Karpas-422 (cell line): ENCODE measurements at regions not wholly inside any gene's neighbourhood (a gene's known extent, or its start where the extent isn't known, plus 50 kb on each side); places are given as distances from the start of the nearest gene placed in this dataset.

ENCODE experiments used
- DNase-seq: peaks from one replicate; pipeline ENCODE4 v3.0.0-alpha.2; 2015
- H2AFZ ChIP-seq: fragments of 200-600 bp; sonication (generic); 2 replicates; pipeline ENCODE4 v1.6.1; 2014; ENCODE audit warnings: antibody characterized with exemption, low read length, mixed read lengths
- H3K27ac ChIP-seq: fragments of 200-600 bp; sonication (generic); 2 replicates; pipeline ENCODE4 v1.5.1; 2014; ENCODE audit warnings: mild to moderate bottlenecking, low read length, moderate library complexity
- H3K27me3 ChIP-seq: fragments of 200-600 bp; sonication (generic); 2 replicates; pipeline ENCODE4 v1.6.1; 2014; ENCODE audit warnings: low read length, mixed read lengths
- H3K36me3 ChIP-seq: fragments of 200-600 bp; sonication (generic); 2 replicates; pipeline ENCODE4 v1.6.1; 2014; ENCODE audit warnings: low read length, mixed read lengths; ENCODE audit not compliant: insufficient read depth
- H3K4me1 ChIP-seq: fragments of 200-600 bp; sonication (generic); 2 replicates; pipeline ENCODE4 v1.6.1; 2014; ENCODE audit warnings: mild to moderate bottlenecking, low read length, mixed read lengths
- H3K4me2 ChIP-seq: fragments of 200-600 bp; sonication (generic); 2 replicates; pipeline ENCODE4 v1.6.1; 2014; ENCODE audit warnings: low read length, low read depth, mild to moderate bottlenecking; ENCODE audit not compliant: poor library complexity, severe bottlenecking
- H3K4me3 ChIP-seq: fragments of 200-600 bp; sonication (generic); 2 replicates; pipeline ENCODE4 v1.5.1; 2014; ENCODE audit warnings: mild to moderate bottlenecking, antibody characterized with exemption, low read length, mixed read lengths
- H3K79me2 ChIP-seq: fragments of 200-600 bp; sonication (generic); 2 replicates; pipeline ENCODE4 v1.6.1; 2014; ENCODE audit warnings: mild to moderate bottlenecking, low read length, mixed read lengths
- H3K9ac ChIP-seq: fragments of 200-600 bp; sonication (generic); 2 replicates; pipeline ENCODE4 v1.6.0; 2014; ENCODE audit warnings: low read length
- H3K9me2 ChIP-seq: fragments of 200-600 bp; sonication (generic), shearing (Covaris generic); replicated peaks from 2 replicates; pipeline ENCODE4 v1.6.0; 2014; ENCODE audit warnings: mild to moderate bottlenecking, low read length, moderate library complexity; ENCODE audit not compliant: insufficient read depth
- H3K9me3 ChIP-seq: fragments of 300-700, 200-600 bp; sonication (generic); 2 replicates; pipeline ENCODE4 v1.6.1; 2014; ENCODE audit warnings: low read length, mixed read lengths
- H4K20me1 ChIP-seq: fragments of 200-600 bp; sonication (generic); 2 replicates; pipeline ENCODE4 v1.6.1; 2014; ENCODE audit warnings: mild to moderate bottlenecking, antibody characterized with exemption, low read length, low read depth; ENCODE audit not compliant: insufficient read depth

- H3K4me3 ChIP-seq, result no peak overlapping the region
- no peaks in the 10 kb centered on the region for H3K27me3 ChIP-seq
- no peak overlapping the region for H3K27ac ChIP-seq
- no peak overlapping the region for H3K9ac ChIP-seq
- no peaks in the 10 kb centered on the region for H3K9me2 ChIP-seq
- H3K4me2 ChIP-seq, result no peak overlapping the region
- H3K4me1 ChIP-seq, result no peaks in the 10 kb centered on the region
- H3K9me3 ChIP-seq, result no peaks in the 10 kb centered on the region
- no peaks in the 10 kb centered on the region for H3K36me3 ChIP-seq
- H2AFZ ChIP-seq, result no peak overlapping the region
- no peaks in the 10 kb centered on the region for H4K20me1 ChIP-seq
- no peaks in the 10 kb centered on the region for H3K79me2 ChIP-seq
- DNase-seq, result no peak
Observed at GRCh38 chr4:38453253-38453881, 210.6 kb upstream of the KLF3 start.

- no peaks in the 10 kb centered on the region for H4K20me1 ChIP-seq
- H3K9me3 ChIP-seq, result no peaks in the 10 kb centered on the region
- no peaks in the 10 kb centered on the region for H3K27me3 ChIP-seq
- DNase-seq, result no peak
- H3K27ac ChIP-seq, result no peak overlapping the region
- no peak overlapping the region for H3K4me3 ChIP-seq
- no peak overlapping the region for H3K9ac ChIP-seq
- H3K79me2 ChIP-seq, result no peaks in the 10 kb centered on the region
- no peak overlapping the region for H3K4me2 ChIP-seq
- H3K4me1 ChIP-seq, result no peaks in the 10 kb centered on the region
- H3K9me2 ChIP-seq, result no peaks in the 10 kb centered on the region
- H2AFZ ChIP-seq, result no peak overlapping the region
- no peaks in the 10 kb centered on the region for H3K36me3 ChIP-seq
Observed at GRCh38 chr4:38454284-38454683, 209.7 kb upstream of the KLF3 start.

GRCh38 chr4:38455092-38455862 is 208.7 kb upstream of the KLF3 start:
- Histone ChIP-seq H3K4me3 (no peak overlapping the region), H2AFZ (no peak overlapping the region)
- no peak for DNase-seq

GRCh38 chr4:38456096-38456495 is 207.9 kb upstream of the KLF3 start:
- H2AFZ ChIP-seq, result no peak overlapping the region
- H3K9me3 ChIP-seq, result no peaks in the 10 kb centered on the region
- H3K27me3 ChIP-seq, result no peaks in the 10 kb centered on the region
- no peaks in the 10 kb centered on the region for H4K20me1 ChIP-seq
- H3K9me2 ChIP-seq, result no peaks in the 10 kb centered on the region
- no peak overlapping the region for H3K4me2 ChIP-seq
- no peak overlapping the region for H3K4me3 ChIP-seq
- H3K4me1 ChIP-seq, result no peaks in the 10 kb centered on the region
- no peaks in the 10 kb centered on the region for H3K36me3 ChIP-seq
- DNase-seq, result no peak
- H3K9ac ChIP-seq, result no peak overlapping the region
- H3K79me2 ChIP-seq, result no peaks in the 10 kb centered on the region
- H3K27ac ChIP-seq, result no peak overlapping the region

More at GRCh38 chr4:38455092-38455862, 208.7 kb upstream of the KLF3 start:
- Histone ChIP-seq H3K36me3 (no peaks in the 10 kb centered on the region), H3K4me2 (no peak overlapping the region), H3K79me2 (no peaks in the 10 kb centered on the region), H3K9me3 (no peaks in the 10 kb centered on the region), H4K20me1 (no peaks in the 10 kb centered on the region), H3K9me2 (no peaks in the 10 kb centered on the region), H3K4me1 (no peaks in the 10 kb centered on the region), H3K9ac (no peak overlapping the region), H3K27ac (no peak overlapping the region), H3K27me3 (no peaks in the 10 kb centered on the region)

GRCh38 chr4:38461342-38461741 is 202.7 kb upstream of the KLF3 start:
- H3K9ac ChIP-seq, result no peak overlapping the region
- H3K9me3 ChIP-seq, result no peaks in the 10 kb centered on the region
- H3K4me1 ChIP-seq, result no peaks in the 10 kb centered on the region
- H3K79me2 ChIP-seq, result no peaks in the 10 kb centered on the region
- no peak overlapping the region for H2AFZ ChIP-seq
- H3K36me3 ChIP-seq, result no peaks in the 10 kb centered on the region
- H3K27ac ChIP-seq, result no peak overlapping the region
- H3K4me3 ChIP-seq, result no peak overlapping the region
- DNase-seq, result no peak
- no peaks in the 10 kb centered on the region for H3K9me2 ChIP-seq
- H3K4me2 ChIP-seq, result no peak overlapping the region
- H4K20me1 ChIP-seq, result no peaks in the 10 kb centered on the region
- no peaks in the 10 kb centered on the region for H3K27me3 ChIP-seq

- H3K27me3 ChIP-seq, result no peaks in the 10 kb centered on the region
- DNase-seq, result no peak
- no peaks in the 10 kb centered on the region for H3K4me1 ChIP-seq
- no peak overlapping the region for H3K4me2 ChIP-seq
- H3K27ac ChIP-seq, result no peak overlapping the region
- no peaks in the 10 kb centered on the region for H3K9me2 ChIP-seq
- H3K9ac ChIP-seq, result no peak overlapping the region
- no peak overlapping the region for H2AFZ ChIP-seq
- no peaks in the 10 kb centered on the region for H3K36me3 ChIP-seq
- no peaks in the 10 kb centered on the region for H3K79me2 ChIP-seq
- no peaks in the 10 kb centered on the region for H4K20me1 ChIP-seq
- no peak overlapping the region for H3K4me3 ChIP-seq
- H3K9me3 ChIP-seq, result no peaks in the 10 kb centered on the region
Observed at GRCh38 chr4:38462367-38463055, 201.5 kb upstream of the KLF3 start.

GRCh38 chr4:38463268-38463958 is 200.6 kb upstream of the KLF3 start:
- Histone ChIP-seq H3K4me2 (no peak overlapping the region), H3K27me3 (no peaks in the 10 kb centered on the region), H3K9me3 (no peaks in the 10 kb centered on the region), H3K4me3 (no peak overlapping the region), H3K27ac (no peak overlapping the region), H3K9ac (no peak overlapping the region), H3K36me3 (no peaks in the 10 kb centered on the region), H3K9me2 (no peaks in the 10 kb centered on the region), H3K79me2 (no peaks in the 10 kb centered on the region), H4K20me1 (no peaks in the 10 kb centered on the region), H3K4me1 (no peaks in the 10 kb centered on the region), H2AFZ (no peak overlapping the region)
- DNase-seq, result no peak

GRCh38 chr4:38464328-38464727 is 199.7 kb upstream of the KLF3 start:
- no peak overlapping the region for H2AFZ ChIP-seq
- no peaks in the 10 kb centered on the region for H3K4me1 ChIP-seq
- no peak overlapping the region for H3K27ac ChIP-seq

More at GRCh38 chr4:38464328-38464727, 199.7 kb upstream of the KLF3 start:
- Histone ChIP-seq H3K36me3 (no peaks in the 10 kb centered on the region), H3K79me2 (no peaks in the 10 kb centered on the region), H3K4me2 (no peak overlapping the region), H3K9me2 (no peaks in the 10 kb centered on the region), H3K4me3 (no peak overlapping the region), H3K27me3 (no peaks in the 10 kb centered on the region), H3K9me3 (no peaks in the 10 kb centered on the region), H3K9ac (no peak overlapping the region), H4K20me1 (no peaks in the 10 kb centered on the region)
- no peak for DNase-seq
